H9 (cell line): ENCODE measurements at regions not wholly inside any gene's neighbourhood (a gene's known extent, or its start where the extent isn't known, plus 50 kb on each side); places are given as distances from the start of the nearest gene placed in this dataset.
A peak's percentile ranks its signal among the peaks of the same experiment; 100 is the strongest.

Experiments
- DNase-seq: peaks from one replicate; pipeline ENCODE4 v3.0.0-alpha.2; 2017
- H2AFZ ChIP-seq: one replicate; pipeline ENCODE4 v1.6.1; 2013; ENCODE audit warnings: mild to moderate bottlenecking, low read length, control low read depth, moderate library complexity
- H2AK5ac ChIP-seq: 2 replicates; pipeline ENCODE4 v1.6.1; 2013; ENCODE audit warnings: low read length, control low read depth, mixed read lengths; ENCODE audit not compliant: insufficient read length
- H2BK120ac ChIP-seq: one replicate; pipeline ENCODE4 v1.6.1; 2013; ENCODE audit warnings: low read depth, mild to moderate bottlenecking, low read length, control low read depth, inconsistent platforms; ENCODE audit not compliant: poor library complexity, severe bottlenecking
- H2BK12ac ChIP-seq: 2 replicates; pipeline ENCODE4 v1.6.1; 2013; ENCODE audit warnings: low read length, control low read depth, mixed read lengths, low read depth; ENCODE audit not compliant: insufficient read length
- H2BK15ac ChIP-seq: 2 replicates; pipeline ENCODE4 v1.6.1; 2013; ENCODE audit warnings: low read depth, low read length, control low read depth
- H2BK20ac ChIP-seq: one replicate; pipeline ENCODE4 v1.6.1; 2013; ENCODE audit warnings: low read depth, mild to moderate bottlenecking, low read length, control low read depth, inconsistent platforms; ENCODE audit not compliant: poor library complexity, severe bottlenecking
- H2BK5ac ChIP-seq: 2 replicates; pipeline ENCODE4 v1.6.1; 2013; ENCODE audit warnings: low read length, control low read depth, mixed read lengths; ENCODE audit not compliant: insufficient read length
- H3K14ac ChIP-seq: 2 replicates; pipeline ENCODE4 v1.6.1; 2013; ENCODE audit warnings: low read length, control low read depth; ENCODE audit not compliant: insufficient read depth
- H3K18ac ChIP-seq: 2 replicates; pipeline ENCODE4 v1.6.1; 2013; ENCODE audit warnings: low read depth, mild to moderate bottlenecking, mixed read lengths, low read length, control low read depth; ENCODE audit not compliant: insufficient read length
- H3K23ac ChIP-seq: 2 replicates; pipeline ENCODE4 v1.6.1; 2013; ENCODE audit warnings: low read length, control low read depth, mixed read lengths, low read depth; ENCODE audit not compliant: insufficient read length
- H3K23me2 ChIP-seq: 2 replicates; pipeline ENCODE4 v1.6.1; 2013; ENCODE audit warnings: low read depth, mild to moderate bottlenecking, mixed read lengths, low read length, control low read depth; ENCODE audit not compliant: insufficient read length, poor library complexity, severe bottlenecking
- H3K27ac ChIP-seq: 2 replicates; pipeline ENCODE4 v1.5.1; 2013; ENCODE audit warnings: low read length, control low read depth, mixed read lengths, low read depth; ENCODE audit not compliant: insufficient read length
- H3K27me3 ChIP-seq: 2 replicates; pipeline ENCODE4 v1.6.1; 2013; ENCODE audit warnings: low read length, control low read depth, inconsistent platforms; ENCODE audit not compliant: insufficient read depth
- H3K4ac ChIP-seq: 2 replicates; pipeline ENCODE4 v1.6.1; 2013; ENCODE audit warnings: low read depth, mild to moderate bottlenecking, control low read depth, inconsistent platforms, low read length, moderate library complexity
- H3K4me1 ChIP-seq: 2 replicates; pipeline ENCODE4 v1.6.1; 2013; ENCODE audit warnings: low read length, control low read depth, inconsistent platforms; ENCODE audit not compliant: insufficient read depth
- H3K4me2 ChIP-seq: 2 replicates; pipeline ENCODE4 v1.6.1; 2013; ENCODE audit warnings: low read length, control low read depth, mixed read lengths; ENCODE audit not compliant: insufficient read length, insufficient read depth
- H3K56ac ChIP-seq: 2 replicates; pipeline ENCODE4 v1.6.1; 2013; ENCODE audit warnings: low read depth, mild to moderate bottlenecking, mixed read lengths, low read length, control low read depth; ENCODE audit not compliant: insufficient read length
- H3K79me1 ChIP-seq: 2 replicates; pipeline ENCODE4 v1.6.1; 2013; ENCODE audit warnings: low read depth, mild to moderate bottlenecking, moderate library complexity, low read length, control low read depth, inconsistent platforms; ENCODE audit not compliant: insufficient read depth, poor library complexity, severe bottlenecking
- H3K79me2 ChIP-seq: 2 replicates; pipeline ENCODE4 v1.6.1; 2013; ENCODE audit warnings: low read length, control low read depth, inconsistent platforms; ENCODE audit not compliant: insufficient read depth
- H3K9ac ChIP-seq: 2 replicates; pipeline ENCODE4 v1.6.1; 2013; ENCODE audit warnings: low read length, control low read depth, mixed read lengths; ENCODE audit not compliant: insufficient read length; ENCODE audit errors: extremely low read depth
- H3K9me3 ChIP-seq: one replicate; pipeline ENCODE4 v1.6.1; 2013; ENCODE audit warnings: low read depth, low read length, inconsistent platforms; ENCODE audit not compliant: control insufficient read depth
- H3T11ph ChIP-seq: one replicate; pipeline ENCODE4 v1.6.1; 2013; ENCODE audit warnings: mild to moderate bottlenecking, low read length, control low read depth, inconsistent platforms
- H4K20me1 ChIP-seq: one replicate; pipeline ENCODE4 v1.6.1; 2013; ENCODE audit not compliant: control insufficient read depth, insufficient read length, insufficient read depth
- H4K5ac ChIP-seq: 2 replicates; pipeline ENCODE4 v1.6.1; 2013; ENCODE audit warnings: low read depth, mild to moderate bottlenecking, mixed read lengths, low read length, control low read depth; ENCODE audit not compliant: insufficient read length
- H4K8ac ChIP-seq: replicated peaks from 2 replicates; pipeline ENCODE4 v1.6.1; 2013; ENCODE audit warnings: low read length, control low read depth, mixed read lengths, low read depth; ENCODE audit not compliant: insufficient read length
- H4K91ac ChIP-seq: 2 replicates; pipeline ENCODE4 v1.6.1; 2013; ENCODE audit warnings: low read depth, mild to moderate bottlenecking, moderate library complexity, mixed read lengths, low read length, control low read depth; ENCODE audit not compliant: insufficient read length
- H3K27ac Mint-ChIP-seq, 3 experiments: 2 replicates in 2 of 3; 3 replicates in 1 of 3; pipeline ENCODE4 v1.8.0; 2020 to 2021; ENCODE audit warnings: mixed read lengths in 3 of 3, mild to moderate bottlenecking in 1 of 3, moderate library complexity in 1 of 3
- H3K27me3 Mint-ChIP-seq: 2 replicates; pipeline ENCODE4 v1.8.0; 2021; ENCODE audit warnings: low read depth, mild to moderate bottlenecking, moderate library complexity, mixed read lengths
- H3K36me3 Mint-ChIP-seq, 3 experiments: 2 replicates in 2 of 3; 3 replicates in 1 of 3; pipeline ENCODE4 v1.8.0; 2020 to 2021; ENCODE audit warnings: low read depth in 3 of 3, mixed read lengths in 3 of 3; ENCODE audit not compliant: insufficient read depth in 1 of 3
- H3K4me1 Mint-ChIP-seq, 2 experiments: 2 replicates each; pipeline ENCODE4 v1.8.0; 2020; ENCODE audit warnings: mixed read lengths in 2 of 2
- H3K4me3 Mint-ChIP-seq, 2 experiments: 2 replicates in 1 of 2; 3 replicates in 1 of 2; pipeline ENCODE4 v1.8.0; 2020 to 2021; ENCODE audit warnings: mild to moderate bottlenecking in 2 of 2, mixed read lengths in 2 of 2, moderate library complexity in 1 of 2
- H3K9me3 Mint-ChIP-seq, 2 experiments: 2 replicates in 1 of 2; 3 replicates in 1 of 2; pipeline ENCODE4 v1.8.0; 2020; ENCODE audit warnings: mild to moderate bottlenecking in 2 of 2, mixed read lengths in 2 of 2, moderate library complexity in 1 of 2
- CTCF ChIP-seq: fragments of 200-600 bp; sonication (generic); conservative IDR thresholded peaks from 3 replicates; pipeline ENCODE4 v1.8.0; 2021; ENCODE audit warnings: antibody characterized with exemption, mild to moderate bottlenecking
- WGBS: extraction: QIAGEN DNeasy Blood & Tissue Kit; methylation state at CpG from one replicate; pipeline ENCODE4 v1.1.7; 2013; ENCODE audit warnings: missing lambda C conversion rate, low lambda C conversion rate, mixed read lengths; ENCODE audit not compliant: insufficient read length; ENCODE audit errors: extremely low coverage; 5-methylcytosine and 5-hydroxymethylcytosine counted together

GRCh38 chr5:51518607-51519006 lies 135.4 kb downstream of the ISL1 start:
- Mint-ChIP-seq H3K27me3 (no peaks in the 10 kb centered on the region), H3K27ac (peak overlapping the region in 1 of 3 experiments; percentile 72; a peak in 1 of 7 replicates), H3K9me3 (no peaks in the 10 kb centered on the region), H3K36me3 (no peaks in the 10 kb centered on the region), H3K4me3 (no peak overlapping the region), H3K4me1 (peaks cover 0 to 9% of the 10 kb centered on the region in 2 experiments; a peak in 2 of 4 replicates)
- H3K27me3 ChIP-seq = no peaks in the 10 kb centered on the region
- H4K91ac ChIP-seq = no peak overlapping the region
- H3K4me2 ChIP-seq = no peak overlapping the region
- no peak overlapping the region for H3K18ac ChIP-seq
- no peak overlapping the region for H2AK5ac ChIP-seq
- H2BK20ac ChIP-seq = no peak overlapping the region
- no peak for TF ChIP-seq CTCF
- H2BK12ac ChIP-seq = no peak overlapping the region
- H3K79me1 ChIP-seq = no peaks in the 10 kb centered on the region
- DNase-seq = no peak
- no peaks in the 10 kb centered on the region for H3K79me2 ChIP-seq
- no peak overlapping the region for H2BK5ac ChIP-seq
- H3K23me2 ChIP-seq = no peaks in the 10 kb centered on the region
- H3K56ac ChIP-seq = no peak overlapping the region
- no peak overlapping the region for H2BK15ac ChIP-seq
- no peak overlapping the region for H3K27ac ChIP-seq
- no peak overlapping the region for H3K4ac ChIP-seq
- H3K9ac ChIP-seq = no peak overlapping the region
- H2AFZ ChIP-seq = no peak overlapping the region
- H2BK120ac ChIP-seq = no peak overlapping the region
- no CpG with 5 or more reads among the region's 5 CpGs for WGBS
- H4K8ac ChIP-seq = no peak overlapping the region
- no peak overlapping the region for H3T11ph ChIP-seq
- no peak overlapping the region for H4K5ac ChIP-seq
- H3K9me3 ChIP-seq = no peaks in the 10 kb centered on the region
- no peak overlapping the region for H3K23ac ChIP-seq
- H3K14ac ChIP-seq = no peak overlapping the region
- H3K4me1 ChIP-seq = no peaks in the 10 kb centered on the region
- H4K20me1 ChIP-seq = no peaks in the 10 kb centered on the region
